ENCODE measurements at regions not wholly inside any gene's neighbourhood (a gene's known extent, or its start where the extent isn't known, plus 50 kb on each side); places are given as distances from the start of the nearest gene placed in this dataset.

GRCh38 chr4:24091639-24092233 lies 201.9 kb upstream of the PPARGC1A start:
- DNase-seq, result no peak

- DNase-seq, result no peak
These were observed 200.1 kb upstream of the PPARGC1A start for GRCh38 chr4:24089851-24090534.

GRCh38 chr4:24080871-24081270 lies 191.0 kb upstream of the PPARGC1A start:
- DNase-seq, result no peak

GRCh38 chr4:24078347-24078962 lies 188.6 kb upstream of the PPARGC1A start:
- no peak for DNase-seq

GRCh38 chr4:24076811-24077210 lies 187.0 kb upstream of the PPARGC1A start:
- no peak for DNase-seq

- no peak for DNase-seq
These were observed 184.1 kb upstream of the PPARGC1A start for GRCh38 chr4:24073948-24074347.

- no peak for DNase-seq
These were observed 181.9 kb upstream of the PPARGC1A start for GRCh38 chr4:24071612-24072372.

- no peak for DNase-seq
These were observed 180.3 kb upstream of the PPARGC1A start for GRCh38 chr4:24070117-24070516.

GRCh38 chr4:24067367-24068193 lies 177.7 kb upstream of the PPARGC1A start:
- no peak for DNase-seq

GRCh38 chr4:24065974-24066373 lies 176.1 kb upstream of the PPARGC1A start:
- no peak for DNase-seq

GRCh38 chr4:24063731-24064130 lies 173.9 kb upstream of the PPARGC1A start:
- peak; percentile 74 for DNase-seq

- DNase-seq, result no peak
These were observed 171.1 kb upstream of the PPARGC1A start for GRCh38 chr4:24060932-24061331.

- DNase-seq, result no peak
These were observed 170.0 kb upstream of the PPARGC1A start for GRCh38 chr4:24059839-24060238.

GRCh38 chr4:24057915-24058559 lies 168.2 kb upstream of the PPARGC1A start:
- no peak for DNase-seq

- no peak for DNase-seq
These were observed 166.4 kb upstream of the PPARGC1A start for GRCh38 chr4:24056289-24056688.

GRCh38 chr4:24055623-24056022 lies 165.8 kb upstream of the PPARGC1A start:
- DNase-seq, result no peak

GRCh38 chr4:24054910-24055309 lies 165.1 kb upstream of the PPARGC1A start:
- DNase-seq, result no peak

- DNase-seq, result no peak
These were observed 164.1 kb upstream of the PPARGC1A start for GRCh38 chr4:24053934-24054333.

- DNase-seq, result no peak
These were observed 155.1 kb upstream of the PPARGC1A start for GRCh38 chr4:24044610-24045589.

- DNase-seq, result no peak
These were observed 152.2 kb upstream of the PPARGC1A start for GRCh38 chr4:24042094-24042493.

GRCh38 chr4:24040811-24041210 lies 151.0 kb upstream of the PPARGC1A start:
- DNase-seq, result no peak

All from DMS79 (cell line).